ENCODE measurements at regions not wholly inside any gene's neighbourhood (a gene's known extent, or its start where the extent isn't known, plus 50 kb on each side); places are given as distances from the start of the nearest gene placed in this dataset.

DNA sequence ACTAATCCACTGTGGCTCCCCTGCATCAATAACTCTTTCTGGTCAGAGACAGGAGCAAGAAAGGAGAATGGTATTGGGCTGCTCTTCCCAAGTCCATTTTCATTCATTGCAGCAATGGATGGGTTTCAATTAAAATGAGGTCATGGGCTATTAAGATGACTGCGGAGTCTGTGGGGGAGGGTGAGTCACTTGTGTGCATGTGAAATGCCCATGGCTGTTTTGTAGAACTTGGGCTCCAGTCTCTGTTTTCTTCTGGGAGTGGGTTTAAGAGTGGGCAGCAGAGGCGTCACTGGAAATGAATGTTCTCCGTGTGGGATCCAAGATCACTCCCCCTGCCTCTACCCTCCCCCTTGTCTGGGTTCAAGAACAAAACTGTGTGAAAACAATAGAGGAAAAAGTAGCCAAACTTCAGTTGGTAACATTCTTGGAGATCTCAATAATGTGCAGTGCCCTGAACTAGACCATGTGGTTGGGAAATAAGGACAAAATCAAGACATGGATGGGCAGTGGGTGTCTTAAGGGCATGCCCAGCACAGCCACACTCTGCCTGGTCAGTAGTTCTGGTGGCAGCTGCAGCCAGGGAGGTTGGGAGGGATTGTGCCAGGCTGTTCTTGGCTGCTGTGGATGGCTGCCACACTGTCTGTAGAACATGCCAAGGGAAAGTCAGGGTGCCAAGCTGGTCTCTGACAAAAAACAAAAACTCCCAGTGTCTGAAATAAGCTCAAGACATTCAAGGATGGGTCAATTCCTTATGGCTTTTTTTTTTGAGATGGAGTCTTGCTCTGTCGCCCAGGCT is 68.2 kb upstream of the CXCR4 start:
- no peak for DNase-seq (ENCODE audit: low spot score)

DNA sequence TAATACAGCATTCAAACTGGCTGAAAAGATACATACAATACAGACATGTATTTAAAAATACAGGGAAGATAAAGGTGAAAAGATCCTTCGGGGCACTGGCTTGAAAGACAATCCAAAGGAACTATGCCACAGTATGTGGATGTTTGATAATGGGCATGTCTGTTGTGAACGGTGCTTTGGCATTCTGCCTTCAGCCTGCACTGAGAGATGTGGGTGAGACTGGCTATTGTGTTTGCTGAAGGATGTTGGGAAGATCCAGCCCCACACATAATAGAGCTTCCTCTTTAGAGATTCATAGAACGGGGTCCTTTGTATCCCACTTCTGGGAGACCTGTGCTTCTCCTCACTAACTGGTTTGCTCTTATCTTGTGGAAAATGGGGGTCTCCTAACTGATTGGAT is 65.1 kb upstream of the CXCR4 start:
- DNase-seq (ENCODE audit: low spot score), result no peak

DNA sequence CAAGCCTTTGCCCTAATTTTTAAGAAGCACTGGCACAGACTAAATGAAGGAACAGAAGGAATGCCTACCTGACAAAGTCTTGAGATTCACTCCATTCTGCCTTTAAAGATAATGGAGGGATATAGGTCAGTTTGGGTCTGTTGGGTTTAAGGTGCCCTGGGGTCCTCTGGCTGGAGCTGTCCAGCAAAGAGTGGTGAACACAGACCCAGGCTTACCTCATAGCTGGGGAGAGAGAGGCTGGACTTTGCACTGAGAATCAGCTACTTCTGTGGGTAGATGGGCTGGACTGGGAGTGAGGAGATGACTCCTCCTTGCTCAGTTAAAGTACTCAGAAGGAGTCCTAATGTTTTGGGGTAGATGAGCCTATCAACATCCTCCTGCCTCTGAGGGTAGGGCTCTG is 64.4 kb upstream of the CXCR4 start:
- no peak for DNase-seq (ENCODE audit: low spot score)

DNA sequence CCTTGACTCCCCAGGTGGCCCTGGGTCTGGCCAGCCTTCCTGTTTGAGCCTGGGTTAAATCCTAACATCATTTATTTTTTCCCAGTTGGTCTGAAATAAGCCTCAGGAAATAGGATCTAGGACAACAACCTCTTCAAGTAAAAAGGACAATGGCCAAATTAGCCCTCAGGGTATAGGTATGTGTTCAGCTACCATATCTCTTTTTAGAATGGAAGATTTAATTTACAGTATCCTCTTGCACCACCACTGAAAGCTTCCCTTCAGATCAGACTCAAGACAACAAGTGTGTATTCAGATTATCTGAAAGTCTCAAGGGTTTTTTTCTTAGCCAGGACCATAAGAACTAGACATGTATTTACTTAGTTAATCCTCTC is 61.6 kb upstream of the CXCR4 start:
- DNase-seq (ENCODE audit: low spot score), result no peak

DNA sequence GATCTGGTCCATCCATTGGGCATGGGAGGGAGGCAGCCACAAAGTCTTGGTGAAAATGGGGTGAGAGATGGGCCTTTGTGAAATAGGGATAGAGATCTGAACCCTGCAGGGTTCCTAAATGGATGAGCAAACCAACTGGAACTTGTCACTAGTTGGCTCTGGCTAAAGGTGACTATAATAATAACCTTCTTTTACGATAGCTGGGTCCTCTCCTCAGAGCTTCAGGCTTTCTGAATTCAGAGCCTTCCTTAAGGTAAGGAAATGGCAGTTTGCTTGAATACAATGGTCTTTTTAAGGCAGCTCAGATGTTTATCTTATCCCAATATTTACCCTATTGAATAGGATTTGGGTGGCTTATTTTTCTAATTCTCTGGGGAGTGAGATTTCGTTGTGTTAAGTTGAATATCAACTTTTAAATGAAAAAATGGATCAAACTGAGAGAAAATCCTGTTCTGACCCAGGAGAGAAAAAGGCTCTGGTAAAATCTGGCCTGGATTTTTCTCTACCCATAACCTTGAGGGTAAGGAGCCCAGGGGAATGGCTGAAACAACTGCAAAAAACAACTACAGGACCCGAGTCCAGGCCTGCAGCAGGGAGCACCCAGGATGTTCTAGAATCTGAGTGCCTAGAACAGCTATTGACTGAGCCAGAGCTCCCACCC is 61.1 kb upstream of the CXCR4 start:
- no peak for DNase-seq (ENCODE audit: low spot score)

DNA sequence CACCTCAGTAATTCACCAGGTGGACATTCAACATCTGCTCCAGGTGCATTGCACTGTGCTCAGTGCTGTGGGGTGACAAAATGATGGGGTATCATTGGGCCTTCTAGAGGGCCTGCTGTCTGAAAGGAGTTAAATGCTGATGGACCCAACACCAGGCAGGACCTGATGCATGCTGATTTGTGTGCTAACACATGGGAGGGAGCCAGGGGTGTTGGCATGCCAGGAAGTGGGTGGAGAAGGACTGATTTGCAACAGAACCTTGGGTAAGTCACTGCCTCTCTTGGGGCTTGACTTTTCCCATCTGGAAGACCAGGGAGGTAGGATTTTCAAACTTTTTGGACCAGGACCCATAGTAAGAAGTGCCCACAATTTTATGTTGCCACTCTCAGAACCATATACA is 57.9 kb upstream of the CXCR4 start:
- no peak for DNase-seq (ENCODE audit: low spot score)

DNA sequence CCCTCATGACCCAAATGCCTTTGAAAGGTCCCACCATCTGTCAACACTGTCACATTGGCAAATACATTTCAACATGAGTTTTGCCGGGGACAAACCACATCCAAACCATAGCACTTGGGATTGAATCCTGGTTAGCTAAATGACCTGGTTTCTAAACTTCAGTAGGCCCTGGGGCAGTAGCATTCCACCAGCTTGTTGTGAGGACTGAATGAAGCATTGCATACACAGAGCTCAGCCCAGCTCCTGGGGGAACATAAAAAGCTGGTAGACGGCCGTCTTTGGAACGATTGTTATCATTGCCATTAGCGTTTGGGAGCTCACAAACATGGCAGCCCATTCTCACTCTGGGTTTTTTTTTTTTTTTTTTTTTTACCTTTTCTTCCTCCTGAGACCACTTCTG is 57.5 kb upstream of the CXCR4 start:
- DNase-seq (ENCODE audit: low spot score), result no peak

DNA sequence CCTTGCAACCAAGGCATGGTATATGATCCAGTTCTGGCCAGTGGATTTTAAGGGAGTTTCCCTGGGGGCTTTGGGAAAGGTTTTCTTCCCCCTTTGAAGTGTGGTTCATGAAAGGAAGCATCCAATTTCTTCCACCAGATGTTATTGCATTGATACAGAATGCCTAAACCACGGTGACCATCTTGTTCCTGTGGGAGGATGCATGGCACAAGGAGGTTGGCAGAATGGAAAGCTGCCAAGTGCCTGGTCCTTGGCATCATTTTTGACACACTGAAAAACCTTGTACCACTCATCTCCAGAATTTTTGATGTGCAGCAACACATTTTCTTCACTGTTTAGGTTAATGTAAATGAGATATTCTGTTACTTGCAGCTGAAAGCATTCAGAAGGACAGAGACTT is 55.2 kb upstream of the CXCR4 start:
- no peak for DNase-seq (ENCODE audit: low spot score)

DNA sequence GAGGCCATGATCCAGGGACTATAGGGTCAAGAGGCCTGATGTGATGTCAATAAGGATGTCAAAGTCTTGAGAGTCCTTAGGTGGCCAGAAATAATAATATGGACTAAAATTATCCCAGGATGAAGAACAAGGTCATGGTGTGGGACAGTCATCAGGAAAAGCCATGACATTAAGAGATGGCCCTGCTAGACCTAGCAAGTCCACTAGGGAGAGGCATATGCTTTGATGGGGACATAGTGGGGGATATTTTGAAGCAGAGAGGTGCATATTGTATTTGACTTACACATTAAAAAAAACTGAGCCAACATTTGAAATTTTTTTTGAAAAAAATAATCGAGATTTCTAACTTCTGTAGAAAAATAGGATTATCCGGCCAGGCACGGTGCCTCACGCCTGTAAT is 53.3 kb upstream of the CXCR4 start:
- no peak for DNase-seq (ENCODE audit: low spot score)

DNA sequence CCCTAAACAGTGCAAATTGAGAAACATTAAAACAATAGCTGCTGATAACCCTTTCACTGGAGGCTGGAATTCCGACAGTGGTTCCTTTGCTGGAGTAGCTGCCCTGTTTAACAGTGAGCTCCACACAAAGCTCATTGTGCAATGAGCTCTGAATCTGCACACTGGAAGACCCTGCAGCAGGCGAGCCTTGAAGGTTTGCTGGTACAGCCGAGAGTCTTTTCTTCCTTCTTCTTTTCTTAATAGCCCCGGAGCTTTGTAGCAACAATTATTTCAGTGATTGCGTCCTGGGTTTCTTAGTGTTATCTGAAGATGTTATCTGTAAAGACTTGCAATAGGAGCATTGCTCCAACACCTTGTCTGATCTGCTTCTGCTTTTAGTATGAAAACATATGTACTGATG is 50.8 kb upstream of the CXCR4 start:
- DNase-seq (ENCODE audit: low spot score), result no peak

DNA sequence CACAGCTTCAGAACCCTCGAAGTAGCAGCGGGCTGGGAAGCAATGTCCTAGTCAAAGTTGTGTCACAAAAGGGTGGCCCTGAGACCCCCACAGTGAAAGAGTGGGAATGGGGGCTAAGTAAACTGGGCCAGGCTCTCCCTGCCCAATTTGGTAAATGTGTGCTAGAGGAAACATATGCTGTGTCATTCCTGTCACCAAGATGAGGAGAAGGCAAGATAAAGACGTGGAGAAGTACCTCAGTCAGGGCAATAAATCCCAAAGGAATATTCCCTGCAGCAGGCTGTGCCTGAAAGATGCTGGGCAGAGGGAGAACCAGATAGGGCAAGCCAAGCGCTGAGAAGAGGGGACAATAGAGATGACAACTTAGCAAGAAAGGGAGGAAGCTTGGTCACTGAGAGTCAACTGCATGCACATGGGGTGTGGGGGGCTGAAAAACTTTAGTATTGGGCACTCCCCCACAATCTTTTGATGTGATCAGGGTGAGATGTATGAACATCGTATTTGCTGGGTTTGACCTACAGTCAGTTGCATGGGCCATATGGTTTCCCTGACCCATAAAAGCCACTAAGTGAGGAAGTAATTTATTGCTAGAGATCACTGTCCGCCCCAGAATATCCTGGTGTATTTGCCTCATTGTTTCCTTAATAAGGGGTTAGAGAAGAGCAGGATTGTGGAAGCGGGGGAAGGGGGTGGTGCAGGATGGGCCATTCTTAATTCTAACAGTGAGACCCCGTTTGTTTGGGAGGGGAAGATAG is 49.9 kb upstream of the CXCR4 start:
- no peak for DNase-seq (ENCODE audit: low spot score)

All from SK-N-DZ (cell line).